ENCODE measurements at regions not wholly inside any gene's neighbourhood (a gene's known extent, or its start where the extent isn't known, plus 50 kb on each side); places are given as distances from the start of the nearest gene placed in this dataset.
"Not testable (repeated sequence)": the region's sequence is repeated elsewhere in the genome, so short reads cannot be mapped to it uniquely, and the experiment has no call there.

DNA sequence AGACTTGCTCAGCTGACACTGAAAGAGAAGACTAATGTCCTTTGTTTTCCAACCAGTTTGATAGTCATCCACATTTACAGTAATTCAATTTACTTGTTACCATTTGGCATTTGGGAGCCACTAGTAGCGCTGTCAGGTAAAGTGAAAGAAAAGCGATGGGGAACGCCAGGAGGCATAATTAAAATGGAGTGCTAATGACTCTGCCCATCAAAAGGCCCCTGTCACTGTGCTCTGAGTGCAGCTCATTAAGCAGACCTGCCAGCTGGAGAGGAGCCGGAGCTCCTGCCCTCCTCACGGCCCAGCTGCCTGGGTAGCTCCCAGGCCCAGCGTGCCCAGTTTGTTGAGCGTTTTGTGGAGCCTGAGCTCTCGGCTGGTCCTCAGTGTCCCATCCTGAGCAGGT lies 463.6 kb upstream of the CCDC196 start:
- TF ChIP-seq, protein P1, sequence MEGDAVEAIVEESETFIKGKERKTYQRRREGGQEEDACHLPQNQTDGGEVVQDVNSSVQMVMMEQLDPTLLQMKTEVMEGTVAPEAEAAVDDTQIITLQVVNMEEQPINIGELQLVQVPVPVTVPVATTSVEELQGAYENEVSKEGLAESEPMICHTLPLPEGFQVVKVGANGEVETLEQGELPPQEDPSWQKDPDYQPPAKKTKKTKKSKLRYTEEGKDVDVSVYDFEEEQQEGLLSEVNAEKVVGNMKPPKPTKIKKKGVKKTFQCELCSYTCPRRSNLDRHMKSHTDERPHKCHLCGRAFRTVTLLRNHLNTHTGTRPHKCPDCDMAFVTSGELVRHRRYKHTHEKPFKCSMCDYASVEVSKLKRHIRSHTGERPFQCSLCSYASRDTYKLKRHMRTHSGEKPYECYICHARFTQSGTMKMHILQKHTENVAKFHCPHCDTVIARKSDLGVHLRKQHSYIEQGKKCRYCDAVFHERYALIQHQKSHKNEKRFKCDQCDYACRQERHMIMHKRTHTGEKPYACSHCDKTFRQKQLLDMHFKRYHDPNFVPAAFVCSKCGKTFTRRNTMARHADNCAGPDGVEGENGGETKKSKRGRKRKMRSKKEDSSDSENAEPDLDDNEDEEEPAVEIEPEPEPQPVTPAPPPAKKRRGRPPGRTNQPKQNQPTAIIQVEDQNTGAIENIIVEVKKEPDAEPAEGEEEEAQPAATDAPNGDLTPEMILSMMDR (IDR thresholded peaks at IDR 0.05; ENCODE audit: low read depth, low read length): no peak
- H3K4me3 ChIP-seq (ENCODE audit: low read depth, low read length): no peak overlapping the region

DNA sequence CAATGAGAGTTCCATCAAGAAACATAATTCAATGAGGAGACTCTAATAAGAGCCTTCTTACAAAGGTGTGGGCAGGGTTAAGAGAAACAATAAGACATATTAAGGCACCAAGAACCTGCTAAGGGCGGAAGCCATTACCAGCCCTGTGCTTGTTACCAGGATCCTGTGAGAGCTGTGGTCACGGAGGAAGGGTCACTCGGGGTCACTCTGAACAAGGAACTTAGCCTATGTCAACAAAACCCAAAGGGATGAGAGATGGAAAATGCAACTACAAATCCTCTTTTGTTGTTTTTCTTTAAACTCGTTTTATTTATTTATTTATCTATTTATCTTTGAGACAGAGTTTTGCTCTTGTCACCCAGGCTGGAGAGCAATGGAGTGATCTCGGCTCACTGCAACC lies 460.4 kb upstream of the CCDC196 start:
- TF ChIP-seq, protein P1 (IDR thresholded peaks at IDR 0.05; ENCODE audit: low read depth, low read length): no peak
- no peak overlapping the region for H3K4me3 ChIP-seq (ENCODE audit: low read depth, low read length)

- H3K4me3 ChIP-seq (ENCODE audit: low read depth, low read length): not testable (repeated sequence)
Measured at GRCh38 chr14:66031981-66032380, 454.2 kb upstream of the CCDC196 start.

GRCh38 chr14:66032800-66033199 lies 453.4 kb upstream of the CCDC196 start:
- TF ChIP-seq, protein P1 (IDR thresholded peaks at IDR 0.05; ENCODE audit: low read depth, low read length): no peak
- H3K4me3 ChIP-seq (ENCODE audit: low read depth, low read length): no peak overlapping the region

- H3K4me3 ChIP-seq (ENCODE audit: low read depth, low read length): no peak overlapping the region
- TF ChIP-seq, protein P1 (IDR thresholded peaks at IDR 0.05; ENCODE audit: low read depth, low read length): no peak
Measured at GRCh38 chr14:66036547-66036946, 449.6 kb upstream of the CCDC196 start.

- TF ChIP-seq, protein P1 (IDR thresholded peaks at IDR 0.05; ENCODE audit: low read depth, low read length): no peak
Measured at GRCh38 chr14:66037361-66037760, 448.8 kb upstream of the CCDC196 start.

GRCh38 chr14:66038212-66038611 lies 448.0 kb upstream of the CCDC196 start:
- TF ChIP-seq, protein P1 (IDR thresholded peaks at IDR 0.05; ENCODE audit: low read depth, low read length): no peak
- no peak overlapping the region for H3K4me3 ChIP-seq (ENCODE audit: low read depth, low read length)

More at GRCh38 chr14:66037361-66037760, 448.8 kb upstream of the CCDC196 start:
- H3K4me3 ChIP-seq (ENCODE audit: low read depth, low read length): no peak overlapping the region

- TF ChIP-seq, protein P1 (IDR thresholded peaks at IDR 0.05; ENCODE audit: low read depth, low read length): no peak
Measured at GRCh38 chr14:66038618-66039017, 447.6 kb upstream of the CCDC196 start.

More at GRCh38 chr14:66038618-66039017, 447.6 kb upstream of the CCDC196 start:
- no peak overlapping the region for H3K4me3 ChIP-seq (ENCODE audit: low read depth, low read length)
